T1000 (cell line): ENCODE measurements at regions not wholly inside any gene's neighbourhood (a gene's known extent, or its start where the extent isn't known, plus 50 kb on each side); places are given as distances from the start of the nearest gene placed in this dataset.

Experiments
- DNase-seq: peaks from one replicate; lab custom pipeline; 2025; ENCODE audit warnings: mixed read lengths; lab: John Stamatoyannopoulos, UW

DNA sequence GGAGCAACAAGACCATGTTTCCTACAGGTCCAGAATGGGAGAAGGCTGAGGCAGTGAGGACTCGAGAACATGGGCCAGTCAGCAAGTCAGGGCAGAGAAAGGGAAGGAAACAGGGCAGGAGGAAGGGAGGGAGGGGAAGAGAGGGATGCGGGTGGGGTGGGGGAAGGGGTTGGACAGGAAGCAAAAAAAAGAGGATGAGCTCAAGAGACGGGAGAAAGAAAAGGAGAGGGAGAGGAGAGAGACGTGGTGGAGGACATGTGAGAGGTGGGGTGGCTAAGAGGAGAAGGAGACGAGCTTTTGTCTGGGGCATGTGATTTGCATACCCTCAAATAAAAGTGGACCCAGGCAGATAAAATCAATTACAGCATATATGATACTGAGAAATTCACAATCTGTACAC lies 389.5 kb upstream of the B3GAT1 start:
- DNase-seq, result no peak

DNA sequence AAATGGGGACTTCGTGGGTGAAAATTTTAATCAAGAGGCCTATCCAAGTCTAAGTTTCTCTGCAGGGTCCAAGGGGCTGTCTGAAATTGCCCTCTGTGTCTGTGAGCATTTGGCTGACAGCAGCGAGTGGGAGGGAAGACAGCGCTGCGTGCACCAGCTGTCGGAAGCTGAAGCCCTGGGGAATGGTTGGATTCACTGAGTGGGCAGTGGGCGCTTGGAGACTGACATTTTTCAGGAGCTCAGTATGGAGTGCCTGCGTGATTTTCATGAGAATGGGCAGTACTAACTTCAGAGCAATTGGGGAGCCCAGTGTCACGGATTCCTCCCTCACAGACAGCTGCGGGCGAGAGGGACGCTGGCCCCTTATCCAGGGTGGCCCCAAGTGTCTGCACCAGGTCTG lies 388.8 kb upstream of the B3GAT1 start:
- DNase-seq, result no peak

DNA sequence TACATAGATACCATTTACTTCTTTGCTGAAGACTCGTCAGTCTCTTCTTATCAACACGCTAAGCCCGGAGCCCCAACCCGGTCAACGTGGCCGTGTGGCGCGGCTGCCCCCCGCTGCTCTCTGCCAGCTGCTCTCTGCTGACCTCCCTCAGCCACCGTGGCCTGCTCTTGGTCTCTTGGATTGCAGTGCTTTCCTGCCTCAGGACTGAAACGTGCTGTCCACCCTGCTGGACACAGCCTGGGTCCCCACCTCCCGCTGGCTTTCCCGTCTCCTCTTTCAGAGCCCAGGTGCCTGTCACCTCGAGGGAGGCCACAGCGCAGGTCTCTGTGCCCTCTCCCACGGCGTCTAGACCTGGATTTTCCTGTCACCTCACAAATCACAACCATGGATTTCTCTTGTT lies 388.1 kb upstream of the B3GAT1 start:
- DNase-seq, result no peak

DNA sequence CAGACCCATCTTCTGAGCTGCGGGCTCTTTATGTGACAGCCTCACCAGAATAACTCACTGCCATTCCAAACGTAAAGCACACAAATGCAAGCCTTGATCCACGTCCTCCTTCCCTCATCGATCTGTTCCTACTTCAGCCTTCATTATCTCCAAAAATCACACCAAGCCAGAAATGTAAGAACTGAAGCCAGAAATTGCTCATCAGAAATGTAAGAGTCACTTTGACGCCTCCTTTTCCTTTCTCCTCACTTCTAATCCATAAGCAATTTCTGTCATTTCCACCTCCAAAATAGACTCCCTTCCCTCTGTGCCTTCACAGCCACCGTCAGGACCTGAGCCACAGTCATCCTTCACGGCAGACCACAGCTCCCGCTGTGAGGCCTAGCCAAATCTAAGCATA lies 387.3 kb upstream of the B3GAT1 start:
- no peak for DNase-seq

DNA sequence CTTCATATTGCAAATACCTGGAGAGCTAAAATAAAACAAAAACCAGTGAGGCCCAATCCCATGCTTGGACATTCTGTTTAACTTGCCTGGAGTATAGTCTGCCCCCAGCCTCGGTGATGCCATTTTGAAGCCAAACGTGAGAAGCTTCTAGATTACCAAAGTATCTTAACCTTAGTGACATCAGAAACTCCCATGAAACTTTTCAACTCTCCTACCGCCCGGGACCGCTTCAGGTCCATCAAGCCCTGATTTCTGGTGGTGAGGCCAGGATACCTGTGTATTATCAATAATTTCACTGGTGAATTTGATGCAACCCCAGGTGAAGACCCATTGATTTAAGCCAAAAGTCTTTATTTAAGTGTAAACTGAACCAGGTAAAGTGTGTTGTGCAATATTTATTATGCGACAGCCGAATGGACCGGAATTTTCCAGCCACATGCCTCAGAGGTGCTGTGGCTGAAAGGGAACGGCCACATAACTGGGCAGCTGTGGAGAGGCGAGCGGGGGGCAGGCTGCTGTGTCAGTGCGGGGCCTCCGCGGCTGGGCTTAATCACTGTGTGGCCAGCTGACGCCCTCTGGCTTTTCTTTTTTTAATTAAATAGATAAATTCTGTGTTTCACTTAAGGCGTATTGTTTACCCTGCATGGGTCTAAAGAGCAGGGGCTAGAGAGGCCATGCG lies 385.5 kb upstream of the B3GAT1 start:
- no peak for DNase-seq

DNA sequence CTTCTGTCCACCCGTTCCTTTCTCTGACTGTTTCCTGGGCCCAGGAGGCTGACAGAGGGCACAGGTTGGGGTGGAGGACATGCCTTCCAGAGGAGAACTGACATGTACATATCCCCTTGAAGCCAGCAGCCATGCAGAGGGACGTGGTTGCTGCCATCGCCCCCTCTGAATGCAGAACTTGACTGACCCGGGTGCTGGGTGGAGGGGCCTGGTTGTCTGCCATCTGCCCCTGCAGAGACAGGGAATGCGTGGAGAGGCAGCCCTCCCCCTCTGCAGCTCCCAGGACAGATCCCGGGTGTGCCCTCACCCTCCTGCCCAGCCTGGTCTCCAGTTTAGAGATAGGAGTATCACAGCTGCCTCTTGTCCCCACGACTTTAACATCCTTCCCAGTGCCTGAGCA lies 383.0 kb upstream of the B3GAT1 start:
- DNase-seq, result no peak

DNA sequence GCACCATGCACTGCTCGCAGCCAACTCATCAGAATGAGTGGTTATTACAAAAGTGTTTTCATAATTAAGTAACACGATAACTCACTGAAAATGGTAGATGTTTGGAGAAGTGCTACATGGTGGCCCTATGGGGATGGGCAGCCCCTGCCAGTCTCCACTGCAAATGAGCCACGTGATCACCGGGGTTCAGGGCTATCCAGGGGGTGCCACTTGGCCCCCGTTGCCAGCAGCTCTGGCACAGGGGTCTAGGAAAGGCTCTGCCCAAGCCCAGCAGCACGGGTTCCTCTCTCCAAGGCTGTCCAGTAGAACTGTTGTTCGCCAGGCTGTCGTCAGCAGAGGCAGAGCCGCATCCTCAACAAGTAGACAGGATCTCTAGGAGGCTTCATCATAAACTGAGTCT lies 382.1 kb upstream of the B3GAT1 start:
- DNase-seq, result no peak

DNA sequence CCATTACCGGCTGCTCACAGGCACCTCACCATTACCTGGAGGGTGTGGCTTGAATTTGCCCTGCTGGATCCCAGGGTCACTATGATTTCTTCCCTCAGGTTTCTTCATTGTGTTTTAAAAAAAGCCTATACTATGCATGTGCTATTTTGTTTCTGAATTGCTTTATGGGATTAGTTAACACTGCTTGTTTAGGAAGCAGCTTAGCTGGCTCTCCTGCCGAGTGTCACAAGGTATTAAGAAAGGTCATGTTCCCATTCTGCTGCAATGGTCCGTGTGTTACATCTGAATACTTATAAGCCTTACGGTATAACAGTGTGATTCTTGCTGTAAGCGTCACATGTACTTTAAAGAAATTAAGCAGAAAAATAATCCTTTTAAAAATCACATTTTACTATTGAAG lies 380.6 kb upstream of the B3GAT1 start:
- DNase-seq, result no peak

DNA sequence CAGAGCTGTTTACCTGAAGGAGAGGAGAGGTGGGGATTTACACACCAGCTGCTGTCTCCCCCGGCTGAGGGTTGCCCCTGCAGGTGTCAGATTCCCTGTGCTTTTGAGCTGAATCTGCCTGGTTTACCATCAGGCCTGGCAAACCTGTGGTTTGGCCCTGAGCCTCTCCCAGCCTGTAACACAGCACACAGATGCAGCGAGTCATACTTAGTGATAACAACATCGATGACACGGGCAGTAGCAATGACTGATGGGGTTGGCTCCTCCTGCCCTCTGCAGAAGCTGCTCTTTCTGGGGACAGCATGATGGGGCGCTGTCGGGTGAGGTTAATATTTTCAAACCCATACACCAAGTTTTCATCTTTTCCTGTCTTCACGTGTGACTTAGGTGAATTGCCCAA lies 380.0 kb upstream of the B3GAT1 start:
- DNase-seq, result no peak

DNA sequence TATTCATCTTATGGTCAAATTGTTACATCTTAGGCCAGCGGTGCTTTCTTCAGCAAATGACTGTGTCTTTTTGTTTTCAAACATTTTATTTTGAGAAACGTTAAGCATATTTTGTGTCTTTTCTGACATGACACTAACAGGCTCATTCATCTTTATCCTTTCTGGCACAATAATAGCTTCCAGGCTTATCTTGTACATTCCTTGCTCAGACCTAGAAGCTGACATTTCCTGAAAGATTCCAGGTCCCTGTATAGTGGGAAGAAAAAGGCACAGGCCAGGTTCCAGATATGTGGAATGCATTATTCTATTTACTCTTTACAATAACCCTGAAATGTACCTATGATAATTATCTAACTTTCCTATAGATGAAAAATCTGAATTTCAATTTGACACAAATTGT lies 379.1 kb upstream of the B3GAT1 start:
- no peak for DNase-seq

DNA sequence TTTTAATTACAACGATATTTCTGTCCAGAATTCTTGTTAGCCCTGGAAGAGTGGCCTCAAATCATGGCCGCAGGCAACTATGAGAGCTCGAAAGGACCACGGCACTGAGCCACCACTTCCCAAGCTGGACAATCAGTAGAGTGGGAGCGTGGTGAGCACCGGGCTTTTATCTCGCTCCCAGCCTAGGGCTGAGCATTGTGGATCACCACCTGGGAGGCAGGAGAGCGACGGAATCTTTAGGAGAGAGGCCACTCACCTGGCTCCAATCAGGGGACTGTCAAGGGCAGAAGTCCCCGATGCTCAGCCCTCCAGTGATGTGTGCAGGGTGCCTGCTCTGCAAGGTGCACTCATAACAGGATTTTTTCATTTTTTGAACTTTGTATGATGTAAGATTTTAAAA lies 377.1 kb upstream of the B3GAT1 start:
- no peak for DNase-seq

DNA sequence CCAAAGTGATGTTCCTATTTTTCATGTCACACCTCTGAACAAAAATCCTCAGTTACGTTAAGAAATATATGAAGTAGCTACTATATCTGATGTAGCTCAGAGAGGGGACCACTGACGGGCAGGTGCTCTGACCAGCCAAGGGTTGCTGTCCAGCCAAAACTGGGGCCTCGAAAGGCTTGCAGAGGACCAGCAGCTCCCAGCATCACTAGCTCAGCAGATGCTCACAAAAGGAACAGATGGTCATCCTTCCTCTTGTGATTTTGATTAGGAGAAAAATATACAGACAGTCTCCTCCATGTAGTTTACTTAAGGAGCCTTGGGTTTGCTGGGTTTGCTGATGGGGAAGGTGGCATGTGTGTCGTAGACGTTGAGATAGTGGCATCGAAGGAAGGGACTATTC lies 374.6 kb upstream of the B3GAT1 start:
- no peak for DNase-seq

DNA sequence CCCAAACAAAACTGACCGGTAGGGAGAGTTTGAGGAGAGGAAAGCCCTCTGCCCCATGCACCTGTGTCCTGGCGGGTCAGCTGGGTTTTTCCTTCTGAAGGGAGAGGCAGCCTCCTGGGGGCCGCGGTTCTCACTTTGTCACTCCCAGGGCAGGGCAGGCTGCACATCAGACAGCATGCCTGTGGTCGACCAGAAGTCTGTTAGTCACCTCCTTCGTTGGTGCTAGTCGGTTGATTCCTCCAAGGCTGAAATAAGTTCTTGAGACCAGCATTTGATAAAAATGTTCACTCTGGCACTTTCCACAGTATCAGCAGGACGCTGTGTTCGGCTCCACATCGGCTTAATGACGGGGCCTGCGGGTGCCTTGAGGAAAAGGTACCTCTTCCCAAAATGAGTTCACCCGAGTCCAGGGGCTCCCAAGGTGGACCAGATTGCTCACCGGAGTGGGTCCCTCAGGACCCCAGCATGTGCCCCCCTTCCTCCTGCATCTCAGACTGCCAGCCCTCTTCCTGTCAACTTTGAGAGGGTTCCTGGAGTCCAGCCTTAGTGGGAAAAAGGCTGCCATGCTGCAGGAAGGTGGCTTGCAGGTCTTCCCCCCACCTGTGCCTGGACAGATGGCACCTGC lies 373.7 kb upstream of the B3GAT1 start:
- no peak for DNase-seq

DNA sequence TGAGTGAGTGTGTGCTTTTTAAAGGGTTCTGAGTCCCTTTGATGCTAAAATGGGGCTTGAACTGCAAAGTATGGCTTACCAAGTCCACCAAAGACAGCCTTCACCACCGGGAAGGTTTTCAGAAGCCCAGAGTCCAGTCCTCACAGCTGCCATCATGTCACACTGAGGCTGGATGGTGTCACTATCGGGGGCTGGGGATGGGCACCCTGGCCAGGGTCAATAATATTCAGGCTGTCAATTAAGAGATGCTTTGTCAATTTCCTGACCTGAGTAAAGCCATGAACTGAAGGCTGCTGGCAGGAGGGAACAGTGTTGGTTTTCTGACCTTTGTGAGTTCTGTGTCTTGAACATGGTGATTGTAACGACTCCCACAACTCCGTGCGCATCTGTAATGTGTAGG lies 373.0 kb upstream of the B3GAT1 start:
- no peak for DNase-seq

DNA sequence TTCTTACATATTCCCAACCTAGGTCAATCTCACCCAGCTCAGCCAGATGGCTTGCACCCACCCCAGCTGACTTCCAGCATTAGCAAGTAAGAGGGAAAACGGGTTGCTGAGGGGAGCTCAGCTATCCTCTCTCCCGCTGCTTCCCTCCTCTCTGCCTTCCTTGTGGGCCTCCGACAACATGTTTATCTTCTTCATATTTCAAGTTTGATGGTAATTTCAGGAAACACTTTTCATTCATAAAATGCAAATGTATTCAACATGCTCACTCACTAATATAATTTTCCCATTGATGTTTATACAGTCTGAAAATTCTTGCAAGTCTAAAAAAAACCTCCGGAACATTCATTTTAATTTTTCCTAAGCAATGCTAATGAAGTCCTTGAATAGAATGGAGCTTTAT lies 372.5 kb upstream of the B3GAT1 start:
- DNase-seq, result no peak

DNA sequence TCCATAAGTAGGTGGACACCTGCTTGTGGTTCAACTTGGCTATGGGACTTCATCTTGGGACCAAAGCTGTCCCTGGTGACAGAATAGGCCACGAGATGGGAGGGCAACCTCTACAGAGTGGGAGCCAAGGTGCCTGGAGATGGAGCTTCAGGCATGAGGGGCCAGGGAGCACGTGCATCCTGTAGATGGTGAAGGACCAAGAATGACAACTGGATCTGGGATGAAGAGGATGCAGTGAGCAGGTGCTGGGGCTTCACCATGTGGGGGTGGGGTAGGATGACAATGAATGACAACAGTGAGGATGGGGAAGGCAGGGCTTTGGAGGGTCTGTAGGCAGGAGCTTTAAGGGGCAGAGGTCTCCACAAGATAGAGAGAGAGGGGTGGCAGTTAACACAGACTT lies 372.0 kb upstream of the B3GAT1 start:
- DNase-seq, result no peak

DNA sequence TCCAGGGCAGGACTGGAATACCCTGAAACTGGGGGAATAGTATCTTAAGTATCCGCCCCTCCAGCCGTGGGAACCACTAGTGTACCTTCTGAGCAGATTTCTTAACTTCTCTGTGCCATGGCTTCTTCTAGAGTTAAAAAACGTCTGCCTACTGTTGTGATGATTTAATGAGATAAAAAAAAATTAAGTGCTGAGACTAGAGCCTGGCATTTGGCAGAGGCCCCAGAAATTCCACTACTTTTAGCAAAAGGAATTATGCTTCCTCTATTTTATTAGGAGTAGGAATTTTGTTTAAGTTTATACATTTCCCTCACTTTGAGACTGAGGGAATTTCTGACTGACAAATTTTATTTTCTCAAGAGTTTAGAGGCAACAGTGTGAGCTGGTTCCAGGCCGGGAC lies 371.2 kb upstream of the B3GAT1 start:
- no peak for DNase-seq

DNA sequence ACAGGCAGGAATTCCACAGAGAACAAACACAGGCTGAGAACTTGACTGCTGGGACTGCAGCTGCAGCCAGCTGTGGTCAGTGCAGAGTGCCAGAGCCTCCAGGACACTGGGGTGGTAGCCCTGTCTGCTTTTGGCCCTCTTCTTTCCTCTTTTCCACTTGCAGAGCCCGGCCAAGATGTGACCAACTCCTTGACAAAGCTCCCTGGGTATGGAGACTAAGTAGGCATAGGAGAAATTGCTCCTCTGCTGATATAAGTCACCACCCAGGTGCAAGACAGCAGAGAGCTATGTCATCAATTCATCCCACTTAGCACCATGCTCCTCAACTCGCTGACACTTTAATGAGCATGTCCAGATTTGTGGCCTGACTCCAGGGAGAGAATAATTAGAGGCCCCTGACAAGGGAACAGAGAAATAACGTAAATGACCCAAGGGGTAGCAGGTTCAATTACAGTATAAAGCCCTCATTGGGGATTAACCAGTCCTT lies 369.4 kb upstream of the B3GAT1 start:
- no peak for DNase-seq

DNA sequence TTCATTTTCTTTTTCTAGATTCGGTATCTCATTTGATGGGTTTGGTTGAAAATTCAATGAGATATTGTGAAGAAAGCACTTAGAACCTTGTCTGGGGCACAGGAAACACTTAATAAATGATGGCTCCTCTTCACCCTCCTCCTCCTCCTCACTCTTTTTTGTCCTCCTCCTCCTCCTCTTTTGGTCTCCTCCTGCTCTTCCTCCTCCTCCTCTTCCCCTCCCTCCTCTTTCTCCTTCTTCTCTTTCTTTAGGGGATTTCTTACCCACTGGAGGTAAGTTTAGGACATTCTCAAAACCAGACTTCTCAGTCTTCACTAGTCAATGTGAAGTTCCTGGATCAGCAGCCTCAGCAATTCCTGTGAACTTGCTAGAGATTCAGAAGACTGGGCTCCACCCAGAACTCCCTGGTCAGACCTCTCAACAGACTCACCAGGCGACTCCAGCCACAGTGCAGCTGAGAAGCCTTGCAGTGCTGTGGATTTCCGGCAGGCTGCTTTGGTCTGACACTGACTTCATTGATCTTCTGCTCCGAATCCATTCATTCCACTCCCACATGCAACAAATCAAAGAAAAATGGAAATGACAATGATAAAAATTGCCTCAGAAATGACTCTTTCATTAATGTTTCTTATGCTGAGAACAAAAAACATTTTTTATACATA lies 368.6 kb upstream of the B3GAT1 start:
- no peak for DNase-seq

DNA sequence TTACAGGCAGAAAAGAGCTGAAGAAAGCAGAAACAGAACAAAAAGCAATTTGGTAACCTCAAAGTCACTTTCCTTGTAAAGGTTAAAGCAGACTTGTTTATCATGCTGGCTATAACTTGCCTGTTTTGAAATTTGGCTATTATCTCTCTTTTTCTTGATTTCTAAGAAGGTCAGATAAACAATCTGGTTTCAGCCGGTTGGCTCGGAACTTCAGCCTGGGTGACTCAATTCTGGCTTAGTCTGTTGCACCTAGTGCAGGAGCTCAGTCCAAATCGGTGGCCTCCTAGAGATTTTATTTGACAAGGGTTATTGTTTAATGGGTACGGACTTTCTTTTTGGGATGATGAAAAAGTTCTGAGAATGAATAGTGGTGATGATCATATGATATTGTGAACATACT lies 367.1 kb upstream of the B3GAT1 start:
- DNase-seq, result no peak

DNA sequence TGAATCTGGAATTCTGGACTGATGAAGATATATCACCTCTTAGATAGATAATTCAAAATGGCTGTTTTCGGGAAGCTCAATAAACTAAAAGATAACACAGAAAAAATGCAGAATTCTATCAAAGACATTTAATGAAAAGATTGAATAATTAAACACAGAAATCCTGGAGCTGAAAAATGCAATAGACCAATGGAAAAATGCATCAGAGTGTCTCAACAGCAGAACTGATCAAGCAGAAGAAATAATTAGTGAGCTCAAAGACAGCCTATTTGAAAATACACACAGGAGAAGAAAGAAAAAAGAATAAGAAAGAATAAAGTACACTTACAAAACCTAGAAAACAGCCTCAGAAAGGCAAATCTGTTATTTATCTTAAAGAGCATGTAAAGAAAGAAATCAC lies 356.4 kb upstream of the B3GAT1 start:
- DNase-seq, result no peak

DNA sequence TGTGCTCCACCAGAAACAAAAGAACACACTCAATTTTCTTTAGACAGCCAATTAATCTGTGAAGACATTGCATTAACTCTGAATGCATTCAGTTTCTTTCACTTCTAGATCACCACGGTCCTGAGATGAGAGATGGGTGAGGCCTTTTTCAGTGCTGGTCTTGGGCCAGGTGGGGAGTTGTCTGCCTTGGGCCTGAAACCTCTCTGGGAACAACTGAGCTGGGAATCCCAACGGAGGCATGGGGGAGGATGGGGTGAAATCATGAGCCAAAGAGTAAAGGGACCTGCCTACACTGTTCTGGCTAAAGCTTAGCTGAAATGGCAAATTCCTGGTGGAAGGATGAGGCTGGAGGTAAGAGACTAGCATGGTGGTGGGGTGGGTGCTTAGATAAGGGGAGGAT lies 353.5 kb upstream of the B3GAT1 start:
- DNase-seq, result no peak

DNA sequence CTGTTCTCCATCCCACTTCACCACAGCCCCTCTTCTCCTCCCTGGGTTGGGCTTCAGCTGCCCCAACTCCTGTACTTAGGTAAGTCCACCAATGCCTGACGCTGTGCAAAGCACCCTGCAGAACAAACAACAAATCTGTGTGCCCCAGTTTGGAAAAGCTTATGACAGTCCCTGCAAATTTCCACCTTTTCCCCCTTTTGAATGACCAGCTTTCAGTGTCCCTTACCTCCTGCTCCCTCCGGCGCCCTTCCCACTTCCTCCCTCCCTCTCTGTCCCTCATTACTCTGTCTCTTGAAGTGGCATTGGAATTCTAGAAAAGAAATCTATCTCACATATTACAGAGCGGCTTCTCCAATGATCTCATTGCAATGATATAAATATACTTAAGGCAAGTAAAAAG lies 352.9 kb upstream of the B3GAT1 start:
- DNase-seq, result no peak

DNA sequence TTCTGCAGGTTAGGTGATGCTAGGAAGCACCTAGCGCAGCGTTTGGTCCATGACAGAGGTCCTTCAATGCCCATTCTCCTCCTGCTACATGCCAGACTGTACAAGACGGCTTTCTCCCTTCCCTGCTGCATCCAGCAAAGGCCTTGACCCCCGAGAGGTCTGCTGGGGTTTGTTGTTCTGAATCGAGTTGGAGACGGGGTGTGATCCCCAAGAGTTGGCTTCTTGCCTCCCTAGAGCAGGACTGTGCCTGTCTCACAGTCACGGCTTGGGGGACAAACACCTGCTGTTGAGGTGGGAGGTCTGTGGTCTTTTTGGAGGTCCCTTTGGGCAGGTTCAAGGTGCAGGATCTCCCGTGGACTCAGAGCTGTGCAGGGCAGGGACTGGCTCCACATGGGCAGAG lies 352.3 kb upstream of the B3GAT1 start:
- DNase-seq, result no peak
